ENCODE measurements at regions not wholly inside any gene's neighbourhood (a gene's known extent, or its start where the extent isn't known, plus 50 kb on each side); places are given as distances from the start of the nearest gene placed in this dataset.

GRCh38 chr5:8290721-8291120 lies 421.8 kb downstream of the MTRR start:
- no peak for TF ChIP-seq CTCF (IDR thresholded peaks at IDR 0.05)
- TF ChIP-seq POLR2A (IDR thresholded peaks at IDR 0.05) = no peak
- no peak for TF ChIP-seq EP300 (IDR thresholded peaks at IDR 0.05)
- TF ChIP-seq POLR2AphosphoS5 (IDR thresholded peaks at IDR 0.05) = no peak
